NCI-H748 (cell line): ENCODE measurements at regions not wholly inside any gene's neighbourhood (a gene's known extent, or its start where the extent isn't known, plus 50 kb on each side); places are given as distances from the start of the nearest gene placed in this dataset.

Experiments used
- DNase-seq: peaks from one replicate; lab custom pipeline; 2025; ENCODE audit not compliant: unreplicated experiment; lab: John Stamatoyannopoulos, UW

DNA sequence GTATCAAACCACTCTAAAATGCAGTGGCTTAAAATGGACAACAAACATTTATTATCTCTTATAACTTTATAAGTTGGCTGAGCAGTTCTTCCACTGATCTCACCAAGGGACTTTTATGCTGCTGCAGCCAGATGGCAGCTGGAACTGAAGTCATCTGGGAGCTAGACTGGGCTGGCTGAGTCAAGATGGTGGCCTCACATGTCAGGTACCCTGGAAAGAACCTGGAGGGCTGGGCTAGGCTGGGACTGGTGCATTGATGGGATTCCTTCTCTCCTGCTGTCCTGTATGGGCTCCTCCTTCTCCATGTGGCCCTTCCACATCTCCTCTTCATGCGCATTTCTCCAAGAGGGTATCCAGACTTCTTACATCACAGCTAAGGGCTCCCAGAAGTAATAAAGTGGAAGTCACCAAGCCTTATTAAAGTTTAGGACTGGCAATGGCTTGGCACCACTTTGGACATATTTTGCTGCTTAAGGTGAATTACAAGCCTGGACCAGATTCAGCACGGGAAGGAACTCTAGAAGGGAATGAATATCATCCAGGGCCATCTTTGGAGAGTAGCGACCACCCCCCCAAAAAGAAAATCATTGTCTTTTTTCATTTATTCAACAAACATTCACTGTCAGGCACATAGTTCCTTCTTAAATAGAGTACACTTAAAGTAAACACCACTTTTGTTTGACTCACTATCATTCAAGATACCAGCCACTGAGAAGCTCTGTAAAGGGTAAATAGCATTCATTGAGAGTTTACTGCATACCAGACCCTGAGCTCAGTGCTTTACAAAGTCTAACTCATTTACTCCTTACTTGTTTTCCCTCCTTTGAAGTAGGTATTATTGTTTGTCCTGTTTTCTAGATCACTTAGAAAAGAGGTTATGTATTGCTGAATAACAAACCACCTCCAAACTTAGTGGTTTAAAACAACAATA, 138.0 kb downstream of the ZFP36L2 start:
- no peak for DNase-seq

GRCh38 chr2:43087413-43087812, 139.0 kb downstream of the ZFP36L2 start:
- no peak for DNase-seq

GRCh38 chr2:43086451-43087221, 139.8 kb downstream of the ZFP36L2 start:
- no peak for DNase-seq

GRCh38 chr2:43085929-43086328, 140.5 kb downstream of the ZFP36L2 start:
- DNase-seq = no peak

GRCh38 chr2:43085505-43085904, 140.9 kb downstream of the ZFP36L2 start:
- no peak for DNase-seq

- DNase-seq = no peak
Observed at GRCh38 chr2:43084699-43085091, 141.7 kb downstream of the ZFP36L2 start.

DNA sequence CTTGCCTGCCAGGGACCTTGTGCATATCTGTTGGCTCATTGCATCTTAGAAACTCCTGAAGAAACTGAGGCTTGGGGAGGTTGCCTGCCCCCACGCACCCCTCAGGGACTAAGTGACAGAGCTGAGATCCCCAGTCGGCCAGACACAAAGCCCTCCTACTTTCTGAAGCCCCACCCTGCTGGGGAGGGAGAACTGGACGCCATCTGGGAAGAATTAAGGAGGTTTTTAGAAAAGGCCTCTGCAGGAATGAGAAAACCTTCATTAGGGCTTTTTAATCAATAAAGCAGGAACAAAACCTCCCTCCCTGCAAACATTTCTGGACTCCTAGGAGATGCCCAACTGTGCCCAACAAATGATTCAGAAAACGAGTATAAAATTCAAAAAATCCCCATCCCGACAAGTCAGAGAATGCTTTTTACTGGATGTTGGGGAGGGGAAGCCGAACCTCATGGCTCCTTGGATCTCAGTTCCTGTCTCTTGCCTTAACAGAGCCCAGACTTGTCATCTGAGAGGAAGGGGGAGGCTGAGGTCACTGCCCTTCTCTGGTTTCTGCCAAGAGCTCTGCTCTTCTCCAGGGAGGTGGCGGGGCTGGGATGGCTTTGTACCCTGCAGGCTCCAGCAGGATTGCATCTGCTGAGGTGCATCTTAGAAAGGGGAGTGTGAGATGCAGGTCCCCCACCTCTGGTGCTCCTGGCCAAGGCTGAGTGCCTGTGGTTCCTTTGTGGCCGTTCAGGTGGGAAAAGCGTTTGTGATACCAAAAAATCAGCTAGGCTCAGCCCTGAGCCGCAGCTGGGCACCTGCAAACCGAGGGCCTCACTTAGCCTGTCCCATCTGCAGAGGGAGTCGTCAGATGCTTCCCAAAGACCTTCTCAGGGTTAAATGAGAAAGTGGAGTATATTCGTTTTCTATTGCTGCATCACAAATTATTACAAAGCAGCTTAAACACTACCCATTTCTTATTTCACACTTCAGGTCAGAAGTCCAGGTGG, 142.4 kb downstream of the ZFP36L2 start:
- no peak for DNase-seq

DNA sequence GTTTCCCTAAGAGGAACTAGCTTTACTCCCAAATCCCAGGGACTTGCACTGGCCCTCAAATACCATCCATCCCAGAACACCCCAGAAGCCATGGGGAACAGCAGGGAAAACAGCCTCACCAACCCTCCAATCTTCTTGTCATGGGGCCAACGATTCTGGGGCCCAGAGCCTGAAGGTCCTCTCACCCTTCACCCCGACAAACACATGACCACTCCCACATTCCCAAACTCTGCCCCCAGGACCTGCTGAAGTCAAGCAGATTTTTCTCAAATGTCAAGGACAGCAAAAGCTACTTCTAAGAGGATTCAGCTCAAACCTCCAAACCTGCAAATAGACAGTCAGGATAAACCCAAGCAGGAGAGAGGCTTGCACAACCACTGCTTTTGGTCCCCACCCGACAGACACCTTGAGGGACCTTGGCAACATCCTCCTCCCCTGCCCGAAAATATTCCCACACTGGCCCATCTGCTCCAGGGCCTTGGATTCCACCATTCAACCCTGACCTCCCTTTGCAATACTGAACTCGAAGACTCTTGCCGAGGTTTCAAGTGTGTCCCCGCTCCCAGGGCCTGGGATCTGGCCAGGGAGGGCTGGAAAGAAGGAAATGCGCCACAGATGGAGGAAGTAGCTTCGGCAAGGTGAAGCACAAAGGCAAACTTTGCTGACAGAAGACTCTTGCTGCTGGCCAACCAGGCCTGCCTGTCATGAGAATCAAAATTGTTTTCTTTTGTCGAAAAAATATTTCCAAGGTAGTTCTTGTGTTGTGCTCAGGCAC, 143.3 kb downstream of the ZFP36L2 start:
- DNase-seq = no peak

DNA sequence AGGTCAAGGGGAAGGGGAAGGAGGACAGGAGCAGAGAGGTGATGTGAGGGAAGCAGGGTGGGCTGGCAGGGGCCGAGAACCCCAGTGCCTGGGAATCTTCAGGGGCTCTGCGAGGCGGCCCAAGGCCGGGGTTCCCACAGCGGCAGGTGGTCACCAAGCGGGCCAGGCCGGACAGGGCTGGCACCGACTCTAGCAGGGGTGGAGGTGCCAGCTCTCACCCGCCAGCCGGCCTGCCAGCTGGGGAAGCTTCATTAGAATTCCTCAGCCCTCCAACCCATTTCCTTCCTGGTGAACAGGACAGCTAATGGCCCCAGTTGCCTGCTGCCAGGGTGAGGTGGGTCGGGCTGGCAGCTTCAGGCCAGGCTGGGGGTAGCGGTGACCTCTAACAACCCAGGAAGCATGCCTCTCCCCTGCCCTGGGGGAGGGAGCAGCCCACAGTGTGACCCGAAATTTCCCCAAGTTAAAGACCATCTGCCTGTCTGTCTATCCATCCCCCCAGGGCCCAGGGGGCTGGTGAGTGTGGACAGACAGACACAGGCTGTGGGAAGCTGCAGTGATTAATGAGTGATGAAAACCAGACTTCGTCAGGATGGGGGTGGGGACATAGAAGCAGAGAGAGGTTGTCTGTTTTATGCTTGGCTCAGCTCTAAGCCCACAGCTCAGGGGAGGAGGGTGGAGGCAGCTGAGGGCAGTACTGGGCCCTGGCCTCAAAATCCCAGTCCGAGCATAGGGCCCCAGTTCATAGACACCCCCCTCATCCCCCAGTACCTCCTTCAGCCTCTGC, 144.1 kb downstream of the ZFP36L2 start:
- no peak for DNase-seq

- no peak for DNase-seq
Observed at GRCh38 chr2:43081131-43081765, 145.2 kb downstream of the ZFP36L2 start.

GRCh38 chr2:43080571-43081021, 145.8 kb downstream of the ZFP36L2 start:
- DNase-seq = no peak

DNA sequence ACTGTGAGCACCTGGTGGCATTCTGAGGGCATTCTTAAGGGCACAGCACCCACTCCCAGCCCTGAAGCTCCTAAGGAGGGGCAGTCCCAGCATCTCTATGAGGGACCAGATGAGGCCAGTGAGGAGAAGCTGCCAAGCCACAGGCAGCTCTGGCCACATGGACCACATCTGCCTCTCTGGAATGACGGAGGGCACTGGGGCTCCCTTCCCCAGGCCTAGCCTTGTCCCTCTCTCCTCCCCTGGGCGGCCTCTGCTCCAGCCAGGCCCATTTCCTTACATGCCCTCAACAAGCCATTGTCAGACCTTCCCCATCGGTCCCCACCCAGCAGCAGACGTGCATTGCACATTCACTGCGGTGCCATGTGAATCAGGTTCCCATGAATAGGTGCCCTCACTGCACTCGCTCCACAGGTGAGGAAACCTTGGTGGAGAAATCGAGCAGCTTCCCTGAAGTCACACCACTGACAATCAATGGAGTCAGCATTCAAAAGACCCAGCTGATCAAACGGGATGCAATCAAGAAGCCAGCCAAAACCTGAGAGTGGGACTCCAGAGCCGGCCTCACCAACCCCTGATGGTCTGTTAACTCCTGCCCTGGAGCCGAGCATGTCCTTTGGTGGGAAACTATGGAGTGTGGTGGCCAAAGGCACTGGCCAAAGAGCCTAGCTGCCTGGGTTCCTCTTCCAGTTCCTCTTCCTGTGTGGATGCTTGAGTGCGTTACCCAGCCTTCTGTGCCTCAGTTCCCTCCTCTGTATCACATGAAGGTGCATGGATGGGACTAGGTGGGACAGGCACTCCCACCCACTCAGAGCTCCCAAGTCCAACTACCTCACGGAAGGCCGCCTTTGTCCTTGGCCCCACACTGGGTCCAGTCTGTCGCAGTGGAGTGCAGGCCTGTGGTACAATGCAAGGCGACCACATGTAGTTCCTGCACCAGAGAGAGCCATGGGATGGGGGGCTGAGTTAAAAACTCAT, 147.3 kb downstream of the ZFP36L2 start:
- no peak for DNase-seq

GRCh38 chr2:43078301-43078700, 148.1 kb downstream of the ZFP36L2 start:
- DNase-seq = no peak

- no peak for DNase-seq
Observed at GRCh38 chr2:43077876-43078275, 148.5 kb downstream of the ZFP36L2 start.

GRCh38 chr2:43076676-43077075, 149.7 kb downstream of the ZFP36L2 start:
- no peak for DNase-seq

- DNase-seq = no peak
Observed at GRCh38 chr2:43075811-43076585, 150.4 kb downstream of the ZFP36L2 start.

GRCh38 chr2:43075054-43075593, 151.3 kb downstream of the ZFP36L2 start:
- DNase-seq = peak; percentile 39
